K562 (cell line): ENCODE measurements at regions not wholly inside any gene's neighbourhood (a gene's known extent, or its start where the extent isn't known, plus 50 kb on each side); places are given as distances from the start of the nearest gene placed in this dataset.

Source experiments
- ATAC-seq: fragments of 200-7000 bp; cut with Tn5 transposase; 3 replicates; pipeline ENCODE4 v1.9.1; 2020; ENCODE audit warnings: moderate library complexity
- BruUV-seq: library from RNA; stranded (reverse); fragments of 400-500 nt; replicated peaks from 2 replicates; lab custom pipeline; 2021; lab: Mats Ljungman, UMichigan
- CTCF ChIA-PET: fragments of 300-600 bp; formaldehyde crosslinking; extraction: SDS; loops from one replicate; lab custom pipeline; 2021; ENCODE audit warnings: low intra/inter-chr PET ratio; lab: Yijun Ruan, JAX
- POLR2A ChIA-PET: fragments of 300-600, 350-650 bp; sonication (Branson Sonifier 250); formaldehyde crosslinking; extraction: SDS; loops from one replicate; lab custom pipeline; 2021; ENCODE audit warnings: antibody characterized with exemption, inconsistent platforms; lab: Yijun Ruan, JAX
- DNase-seq, 4 experiments: peaks; one replicate each; pipeline versions ENCODE4 v3.0.0 to v3.0.0-alpha.2; 2011 to 2018; ENCODE audit warnings: low spot score in 3 of 4, mixed read lengths in 3 of 4; ENCODE audit errors: extremely low read depth in 1 of 4
- FAIRE-seq: peaks from 2 replicates; lab custom pipeline; 2011; peaks lifted over from hg19 to GRCh38; lab: Jason Lieb, UNC
- H2AFZ ChIP-seq: 2 replicates; pipeline ENCODE4 v1.6.0; 2011; ENCODE audit warnings: low read depth, low read length, control low read depth, inconsistent platforms
- H3K27ac ChIP-seq: fragments of 200-600 bp; 3 replicates; pipeline ENCODE4 v1.8.0; 2011; ENCODE audit warnings: low read depth, mild to moderate bottlenecking, control low read depth, inconsistent platforms, low read length, moderate library complexity, mixed read lengths; ENCODE audit errors: extremely low read depth
- H3K27me3 ChIP-seq, 2 experiments: fragments of 300-600 bp in 1 of 2; 2 replicates in 1 of 2; 3 replicates in 1 of 2; pipeline versions ENCODE4 v1.6.0 to v1.8.0; 2011; ENCODE audit warnings: inconsistent platforms in 2 of 2, low read length in 2 of 2, mild to moderate bottlenecking in 1 of 2, mixed read lengths in 1 of 2, moderate library complexity in 1 of 2; ENCODE audit not compliant: control insufficient read depth in 2 of 2, insufficient read depth in 2 of 2
- H3K36me3 ChIP-seq: fragments of 300-600 bp; 3 replicates; pipeline ENCODE4 v1.8.0; 2011; ENCODE audit warnings: mild to moderate bottlenecking, low read length, inconsistent platforms; ENCODE audit not compliant: control insufficient read depth, insufficient read depth
- H3K4me1 ChIP-seq, 2 experiments: fragments of 200-600 bp in 1 of 2; replicated peaks in 1 of 2; 2 replicates in 1 of 2; 3 replicates in 1 of 2; pipeline versions ENCODE4 v1.5.1 to v1.8.0; 2011; ENCODE audit warnings: inconsistent platforms in 2 of 2, low read length in 2 of 2, mild to moderate bottlenecking in 1 of 2, mixed read lengths in 1 of 2, moderate library complexity in 1 of 2; ENCODE audit not compliant: control insufficient read depth in 2 of 2, insufficient read depth in 2 of 2
- H3K4me2 ChIP-seq: 2 replicates; pipeline ENCODE4 v1.6.1; 2011; ENCODE audit warnings: low read length, control low read depth, inconsistent platforms, mixed read lengths; ENCODE audit not compliant: insufficient read depth
- H3K4me3 ChIP-seq: fragments of 200-600 bp; sonication (generic), shearing (Covaris generic); 2 replicates; pipeline ENCODE4 v1.5.1; 2016; ENCODE audit warnings: control low read depth, inconsistent platforms
- H3K79me2 ChIP-seq: fragments of 200-600 bp; 3 replicates; pipeline ENCODE4 v1.8.0; 2011; ENCODE audit warnings: low read length, inconsistent platforms; ENCODE audit not compliant: control insufficient read depth, insufficient read depth
- H3K9ac ChIP-seq, 2 experiments: 2 replicates each; pipeline versions ENCODE4 v1.6.0 to v1.6.1; 2011; ENCODE audit warnings: low read depth in 2 of 2, low read length in 2 of 2, control low read depth in 1 of 2, inconsistent platforms in 1 of 2, mild to moderate bottlenecking in 1 of 2, mixed read lengths in 1 of 2; ENCODE audit not compliant: insufficient read depth in 1 of 2
- H3K9me1 ChIP-seq: one replicate; pipeline ENCODE4 v1.6.0; 2011; ENCODE audit warnings: inconsistent platforms, mild to moderate bottlenecking, low read length, moderate library complexity; ENCODE audit not compliant: control insufficient read depth, insufficient read depth
- H3K9me3 ChIP-seq: replicated peaks from 2 replicates; pipeline ENCODE4 v1.5.1; 2011; ENCODE audit warnings: low read depth, low read length, inconsistent platforms; ENCODE audit not compliant: control insufficient read depth, insufficient read depth
- H4K20me1 ChIP-seq: replicated peaks from 2 replicates; pipeline ENCODE4 v1.6.1; 2011; ENCODE audit warnings: low read length, inconsistent platforms, mixed read lengths; ENCODE audit not compliant: control insufficient read depth, insufficient read depth
- CGGBP1 ChIP-seq: fragments of 250-450 bp; sonication (Bioruptor Pico); IDR thresholded peaks from 2 replicates; pipeline ENCODE4 v1.9.0; 2021; ENCODE audit warnings: mild to moderate bottlenecking
- ESRRB ChIP-seq: fragments of 250-450 bp; sonication (Bioruptor Pico); IDR thresholded peaks from 2 replicates; pipeline ENCODE4 v1.5.0; 2020; ENCODE audit warnings: mild to moderate bottlenecking, moderate library complexity, borderline replicate concordance
- LEF1 ChIP-seq: fragments of 450-650 bp; IDR thresholded peaks from 2 replicates; pipeline ENCODE4 v1.6.1; 2016; ENCODE audit warnings: mild to moderate bottlenecking
- MCM7 ChIP-seq, 2 experiments: fragments of 450-650 bp; IDR thresholded peaks; 2 replicates each; pipeline ENCODE4 v1.6.1; 2016 to 2018
- PATZ1 ChIP-seq: fragments of 250-450 bp; sonication (Bioruptor Pico); IDR thresholded peaks from 2 replicates; pipeline ENCODE4 v1.5.0; 2020; ENCODE audit warnings: mild to moderate bottlenecking, borderline replicate concordance
- RB1 ChIP-seq: fragments of 450-650 bp; IDR thresholded peaks from 2 replicates; pipeline ENCODE4 v1.6.1; 2017; ENCODE audit warnings: low read depth, mild to moderate bottlenecking
- RBM14 ChIP-seq: fragments of 200-400 bp; formaldehyde crosslinking; IDR thresholded peaks from 2 replicates; pipeline ENCODE4 v1.6.1; 2018; ENCODE audit warnings: low read depth, mild to moderate bottlenecking, low read length, moderate library complexity, borderline replicate concordance; ENCODE audit not compliant: insufficient read depth
- SRSF7 ChIP-seq: fragments of 200-400 bp; formaldehyde crosslinking; optimal IDR thresholded peaks from 2 replicates; pipeline ENCODE3; 2017; ENCODE audit warnings: mild to moderate bottlenecking, low read depth, low read length
- XRCC5 ChIP-seq: fragments of 200-400 bp; formaldehyde crosslinking; IDR thresholded peaks from 2 replicates; pipeline ENCODE4 v1.6.1; 2017; ENCODE audit warnings: low read depth, mild to moderate bottlenecking, low read length
- ZBTB43 ChIP-seq: sonication (generic); formaldehyde crosslinking; IDR thresholded peaks from 2 replicates; pipeline ENCODE4 v1.8.0; 2023; ENCODE audit warnings: mild to moderate bottlenecking, missing genetic modification reagents
- ZKSCAN8 ChIP-seq: fragments of 200-800 bp; sonication (Bioruptor generic); IDR thresholded peaks from 2 replicates; pipeline ENCODE4 v1.6.1; 2016; ENCODE audit warnings: missing genetic modification characterization, missing compliant biosample characterization
- ZNF134 ChIP-seq: fragments of 250-450 bp; sonication (Bioruptor Pico); conservative IDR thresholded peaks from 2 replicates; pipeline ENCODE4 v1.4.0; 2020
- ZNF253 ChIP-seq: fragments of 250-450 bp; sonication (Bioruptor Pico); conservative IDR thresholded peaks from 2 replicates; pipeline ENCODE4 v1.6.1; 2021; ENCODE audit warnings: mild to moderate bottlenecking
- ZNF57 ChIP-seq: fragments of 450-650 bp; formaldehyde crosslinking; IDR thresholded peaks from 2 replicates; pipeline ENCODE4 v1.4.0; 2020; ENCODE audit warnings: mild to moderate bottlenecking, moderate library complexity
- WGBS: fragments of 100-300 bp; shearing (Covaris generic); methylation state at CpG from one replicate; pipeline ENCODE4 v1.1.6; 2016; ENCODE audit warnings: low coverage, mixed read lengths; ENCODE audit not compliant: insufficient coverage; ENCODE audit errors: missing lambda C conversion rate; 5-methylcytosine and 5-hydroxymethylcytosine counted together
- in situ Hi-C: fragments of 300-500 bp; cut with MboI; formaldehyde crosslinking; loops from 4 replicates; pipeline ENCODE4 v1.15.0; 2018; ENCODE audit warnings: inconsistent platforms, mixed read lengths
- intact Hi-C: fragments of 100-400 bp; cut with micrococcal nuclease; formaldehyde crosslinking; loops from 2 replicates; pipeline ENCODE4 v1.14.2; 2022

- ChIA-PET POLR2A (no interaction called here), CTCF (no interaction called here)
- in situ Hi-C loops = no loop called here
- no peak overlapping the region for H3K9ac ChIP-seq
- no peaks in the 10 kb centered on the region for H3K79me2 ChIP-seq
- no peaks in the 10 kb centered on the region for H3K9me1 ChIP-seq
- FAIRE-seq (no peak), DNase-seq (no peak), ATAC-seq (no peak)
- no peaks in the 10 kb centered on the region for H3K9me3 ChIP-seq
- no peak overlapping the region for H3K4me3 ChIP-seq
- no peaks in the 10 kb centered on the region for H3K4me1 ChIP-seq
- no TSS peak for BruUV-seq
- no peaks in the 10 kb centered on the region for H3K27me3 ChIP-seq
- H3K36me3 ChIP-seq = no peaks in the 10 kb centered on the region
- no peak overlapping the region for H3K4me2 ChIP-seq
- TF ChIP-seq ZNF57 (CRISPR knock-in tag) = no peak
- TF ChIP-seq CGGBP1 (CRISPR knock-in tag) = no peak
- TF ChIP-seq ESRRB (CRISPR knock-in tag) = no peak
- no peak for TF ChIP-seq SRSF7
- no peak for TF ChIP-seq ZKSCAN8 (CRISPR knock-in tag)
- TF ChIP-seq PATZ1 (CRISPR knock-in tag) = no peak
- no peak for TF ChIP-seq RBM14
- no peak for TF ChIP-seq ZNF253 (CRISPR knock-in tag)
- TF ChIP-seq ZBTB43 (CRISPR knock-in tag) = no peak
- TF ChIP-seq XRCC5 = no peak
- TF ChIP-seq MCM7 (IDR thresholded peaks at IDR 0.05) = no peak
- TF ChIP-seq RB1 = no peak
- TF ChIP-seq LEF1 = no peak
- TF ChIP-seq ZNF134 (CRISPR knock-in tag) = no peak
- TF ChIP-seq, all 486 proteins: peak for 0
- WGBS = 5% methylated on average over 1 of the region's 1 CpG
- Histone ChIP-seq H2AFZ (no peak overlapping the region), H3K27ac (no peak overlapping the region), H4K20me1 (no peaks in the 10 kb centered on the region)
- intact Hi-C loops = no loop called here
Measured at GRCh38 chr11:103650330-103650729, 386.1 kb upstream of the DDI1 start.
